ENCODE measurements at regions not wholly inside any gene's neighbourhood (a gene's known extent, or its start where the extent isn't known, plus 50 kb on each side); places are given as distances from the start of the nearest gene placed in this dataset.

GRCh38 chr3:150249779-150250470 is 158.2 kb upstream of the TSC22D2 start:
- no peak overlapping the region for H2AFZ ChIP-seq (ENCODE audit: low read depth)

GRCh38 chr3:150248888-150249681 is 159.0 kb upstream of the TSC22D2 start:
- no peak overlapping the region for H3K4me2 ChIP-seq
- no peaks in the 10 kb centered on the region for H4K20me1 ChIP-seq (ENCODE audit: insufficient read depth)
- H3K79me2 ChIP-seq (ENCODE audit: insufficient read depth, low read depth): no peaks in the 10 kb centered on the region
- H2AFZ ChIP-seq (ENCODE audit: low read depth): no peak overlapping the region
- H3K27me3 ChIP-seq (ENCODE audit: insufficient read depth, low read depth): no peaks in the 10 kb centered on the region
- no peaks in the 10 kb centered on the region for H3K4me1 ChIP-seq (ENCODE audit: low read depth, poor library complexity, severe bottlenecking)
- H3K36me3 ChIP-seq (ENCODE audit: insufficient read depth): no peaks in the 10 kb centered on the region
- no peak overlapping the region for H3K4me3 ChIP-seq (IDR thresholded peaks at IDR 0.05; ENCODE audit: insufficient read depth, low read depth, low read length)
- H3K9ac ChIP-seq: no peak overlapping the region
- H3K27ac ChIP-seq: no peak overlapping the region
- TF ChIP-seq CTCF (conservative IDR thresholded peaks at IDR 0.05; ENCODE audit: low read depth, low read length): no peak

More at GRCh38 chr3:150249779-150250470, 158.2 kb upstream of the TSC22D2 start:
- Histone ChIP-seq H3K27ac (no peak overlapping the region), H3K79me2 (ENCODE audit: insufficient read depth, low read depth) (no peaks in the 10 kb centered on the region), H3K36me3 (ENCODE audit: insufficient read depth) (no peaks in the 10 kb centered on the region), H3K4me3 (IDR thresholded peaks at IDR 0.05; ENCODE audit: insufficient read depth, low read depth, low read length) (no peak overlapping the region), H3K9ac (no peak overlapping the region), H3K27me3 (ENCODE audit: insufficient read depth, low read depth) (no peaks in the 10 kb centered on the region), H3K4me1 (ENCODE audit: low read depth, poor library complexity, severe bottlenecking) (no peaks in the 10 kb centered on the region), H4K20me1 (ENCODE audit: insufficient read depth) (no peaks in the 10 kb centered on the region), H3K4me2 (no peak overlapping the region)
- TF ChIP-seq CTCF (conservative IDR thresholded peaks at IDR 0.05; ENCODE audit: low read depth, low read length): no peak

GRCh38 chr3:150248116-150248887 is 159.8 kb upstream of the TSC22D2 start:
- Histone ChIP-seq H3K36me3 (ENCODE audit: insufficient read depth) (no peaks in the 10 kb centered on the region), H4K20me1 (ENCODE audit: insufficient read depth) (no peaks in the 10 kb centered on the region), H3K4me3 (IDR thresholded peaks at IDR 0.05; ENCODE audit: insufficient read depth, low read depth, low read length) (no peak overlapping the region), H3K4me2 (no peak overlapping the region), H3K79me2 (ENCODE audit: insufficient read depth, low read depth) (no peaks in the 10 kb centered on the region), H3K9ac (no peak overlapping the region), H2AFZ (ENCODE audit: low read depth) (no peak overlapping the region), H3K27me3 (ENCODE audit: insufficient read depth, low read depth) (no peaks in the 10 kb centered on the region), H3K4me1 (ENCODE audit: low read depth, poor library complexity, severe bottlenecking) (no peaks in the 10 kb centered on the region), H3K27ac (no peak overlapping the region)
- no peak for TF ChIP-seq CTCF (conservative IDR thresholded peaks at IDR 0.05; ENCODE audit: low read depth, low read length)

GRCh38 chr3:150247441-150247840 is 160.7 kb upstream of the TSC22D2 start:
- no peaks in the 10 kb centered on the region for H3K79me2 ChIP-seq (ENCODE audit: insufficient read depth, low read depth)
- H3K4me3 ChIP-seq (IDR thresholded peaks at IDR 0.05; ENCODE audit: insufficient read depth, low read depth, low read length): no peak overlapping the region
- no peak overlapping the region for H3K9ac ChIP-seq
- TF ChIP-seq CTCF (conservative IDR thresholded peaks at IDR 0.05; ENCODE audit: low read depth, low read length): no peak
- no peak overlapping the region for H3K27ac ChIP-seq
- H4K20me1 ChIP-seq (ENCODE audit: insufficient read depth): no peaks in the 10 kb centered on the region
- H3K4me2 ChIP-seq: no peak overlapping the region
- H2AFZ ChIP-seq (ENCODE audit: low read depth): no peak overlapping the region
- no peaks in the 10 kb centered on the region for H3K27me3 ChIP-seq (ENCODE audit: insufficient read depth, low read depth)
- H3K36me3 ChIP-seq (ENCODE audit: insufficient read depth): no peaks in the 10 kb centered on the region
- no peaks in the 10 kb centered on the region for H3K4me1 ChIP-seq (ENCODE audit: low read depth, poor library complexity, severe bottlenecking)

All from KMS-11 (cell line).